K562 (cell line): ENCODE measurements at regions not wholly inside any gene's neighbourhood (a gene's known extent, or its start where the extent isn't known, plus 50 kb on each side); places are given as distances from the start of the nearest gene placed in this dataset.

Experiments used
- ATAC-seq: fragments of 200-7000 bp; cut with Tn5 transposase; 3 replicates; pipeline ENCODE4 v1.9.1; 2020; ENCODE audit warnings: moderate library complexity
- BruUV-seq: library from RNA; stranded (reverse); fragments of 400-500 nt; replicated peaks from 2 replicates; lab custom pipeline; 2021; lab: Mats Ljungman, UMichigan
- CTCF ChIA-PET: fragments of 300-600 bp; formaldehyde crosslinking; extraction: SDS; loops from one replicate; lab custom pipeline; 2021; ENCODE audit warnings: low intra/inter-chr PET ratio; lab: Yijun Ruan, JAX
- POLR2A ChIA-PET: fragments of 300-600, 350-650 bp; sonication (Branson Sonifier 250); formaldehyde crosslinking; extraction: SDS; loops from one replicate; lab custom pipeline; 2021; ENCODE audit warnings: antibody characterized with exemption, inconsistent platforms; lab: Yijun Ruan, JAX
- DNase-seq, 4 experiments: peaks; one replicate each; pipeline versions ENCODE4 v3.0.0 to v3.0.0-alpha.2; 2011 to 2018; ENCODE audit warnings: low spot score in 3 of 4, mixed read lengths in 3 of 4; ENCODE audit errors: extremely low read depth in 1 of 4
- FAIRE-seq: peaks from 2 replicates; lab custom pipeline; 2011; peaks lifted over from hg19 to GRCh38; lab: Jason Lieb, UNC
- H2AFZ ChIP-seq: 2 replicates; pipeline ENCODE4 v1.6.0; 2011; ENCODE audit warnings: low read depth, low read length, control low read depth, inconsistent platforms
- H3K27ac ChIP-seq: fragments of 200-600 bp; 3 replicates; pipeline ENCODE4 v1.8.0; 2011; ENCODE audit warnings: low read depth, mild to moderate bottlenecking, control low read depth, inconsistent platforms, low read length, moderate library complexity, mixed read lengths; ENCODE audit errors: extremely low read depth
- H3K27me3 ChIP-seq, 2 experiments: fragments of 300-600 bp in 1 of 2; 2 replicates in 1 of 2; 3 replicates in 1 of 2; pipeline versions ENCODE4 v1.6.0 to v1.8.0; 2011; ENCODE audit warnings: inconsistent platforms in 2 of 2, low read length in 2 of 2, mild to moderate bottlenecking in 1 of 2, mixed read lengths in 1 of 2, moderate library complexity in 1 of 2; ENCODE audit not compliant: control insufficient read depth in 2 of 2, insufficient read depth in 2 of 2
- H3K36me3 ChIP-seq: fragments of 300-600 bp; 3 replicates; pipeline ENCODE4 v1.8.0; 2011; ENCODE audit warnings: mild to moderate bottlenecking, low read length, inconsistent platforms; ENCODE audit not compliant: control insufficient read depth, insufficient read depth
- H3K4me1 ChIP-seq, 2 experiments: fragments of 200-600 bp in 1 of 2; replicated peaks in 1 of 2; 2 replicates in 1 of 2; 3 replicates in 1 of 2; pipeline versions ENCODE4 v1.5.1 to v1.8.0; 2011; ENCODE audit warnings: inconsistent platforms in 2 of 2, low read length in 2 of 2, mild to moderate bottlenecking in 1 of 2, mixed read lengths in 1 of 2, moderate library complexity in 1 of 2; ENCODE audit not compliant: control insufficient read depth in 2 of 2, insufficient read depth in 2 of 2
- H3K4me2 ChIP-seq: 2 replicates; pipeline ENCODE4 v1.6.1; 2011; ENCODE audit warnings: low read length, control low read depth, inconsistent platforms, mixed read lengths; ENCODE audit not compliant: insufficient read depth
- H3K4me3 ChIP-seq: fragments of 200-600 bp; sonication (generic), shearing (Covaris generic); 2 replicates; pipeline ENCODE4 v1.5.1; 2016; ENCODE audit warnings: control low read depth, inconsistent platforms
- H3K79me2 ChIP-seq: fragments of 200-600 bp; 3 replicates; pipeline ENCODE4 v1.8.0; 2011; ENCODE audit warnings: low read length, inconsistent platforms; ENCODE audit not compliant: control insufficient read depth, insufficient read depth
- H3K9ac ChIP-seq, 2 experiments: 2 replicates each; pipeline versions ENCODE4 v1.6.0 to v1.6.1; 2011; ENCODE audit warnings: low read depth in 2 of 2, low read length in 2 of 2, control low read depth in 1 of 2, inconsistent platforms in 1 of 2, mild to moderate bottlenecking in 1 of 2, mixed read lengths in 1 of 2; ENCODE audit not compliant: insufficient read depth in 1 of 2
- H3K9me1 ChIP-seq: one replicate; pipeline ENCODE4 v1.6.0; 2011; ENCODE audit warnings: inconsistent platforms, mild to moderate bottlenecking, low read length, moderate library complexity; ENCODE audit not compliant: control insufficient read depth, insufficient read depth
- H3K9me3 ChIP-seq: replicated peaks from 2 replicates; pipeline ENCODE4 v1.5.1; 2011; ENCODE audit warnings: low read depth, low read length, inconsistent platforms; ENCODE audit not compliant: control insufficient read depth, insufficient read depth
- H4K20me1 ChIP-seq: replicated peaks from 2 replicates; pipeline ENCODE4 v1.6.1; 2011; ENCODE audit warnings: low read length, inconsistent platforms, mixed read lengths; ENCODE audit not compliant: control insufficient read depth, insufficient read depth
- ASH1L ChIP-seq: fragments of 450-650 bp; IDR thresholded peaks from 2 replicates; pipeline ENCODE4 v1.6.1; 2018; ENCODE audit warnings: borderline replicate concordance, mild to moderate bottlenecking, low read depth; ENCODE audit not compliant: partially characterized antibody
- MECOM ChIP-seq: fragments of 250-450 bp; sonication (Bioruptor Pico); IDR thresholded peaks from 2 replicates; pipeline ENCODE4 v1.8.0; 2022; ENCODE audit warnings: inconsistent platforms
- NFIC ChIP-seq: fragments of 450-650 bp; IDR thresholded peaks from 2 replicates; pipeline ENCODE4 v1.6.1; 2017; ENCODE audit warnings: mild to moderate bottlenecking, inconsistent platforms
- ZNF324 ChIP-seq: fragments of 250-450 bp; sonication (Bioruptor Pico); IDR thresholded peaks from 2 replicates; pipeline ENCODE4 v1.4.0; 2020; ENCODE audit warnings: mild to moderate bottlenecking
- ZNF778 ChIP-seq: fragments of 450-650 bp; formaldehyde crosslinking; IDR thresholded peaks from 2 replicates; pipeline ENCODE4 v1.4.0; 2020; ENCODE audit warnings: mild to moderate bottlenecking, moderate library complexity
- WGBS: fragments of 100-300 bp; shearing (Covaris generic); methylation state at CpG from one replicate; pipeline ENCODE4 v1.1.6; 2016; ENCODE audit warnings: low coverage, mixed read lengths; ENCODE audit not compliant: insufficient coverage; ENCODE audit errors: missing lambda C conversion rate; 5-methylcytosine and 5-hydroxymethylcytosine counted together
- in situ Hi-C: fragments of 300-500 bp; cut with MboI; formaldehyde crosslinking; loops from 4 replicates; pipeline ENCODE4 v1.15.0; 2018; ENCODE audit warnings: inconsistent platforms, mixed read lengths
- intact Hi-C: fragments of 100-400 bp; cut with micrococcal nuclease; formaldehyde crosslinking; loops from 2 replicates; pipeline ENCODE4 v1.14.2; 2022
- TF ChIP-seq, protein P1 (sequence below): fragments of 250-450 bp; sonication (Bioruptor Pico); IDR thresholded peaks from 2 replicates; pipeline ENCODE4 v1.5.0; 2021; ENCODE audit warnings: mild to moderate bottlenecking, borderline replicate concordance
- TF ChIP-seq, protein P2 (sequence below): fragments of 450-650 bp; formaldehyde crosslinking; IDR thresholded peaks from 2 replicates; pipeline ENCODE4 v1.4.0; 2020; ENCODE audit warnings: mild to moderate bottlenecking, moderate library complexity
- TF ChIP-seq, protein P3 (sequence below): fragments of 450-650 bp; IDR thresholded peaks from 2 replicates; pipeline ENCODE4 v1.6.1; 2018; ENCODE audit not compliant: partially characterized antibody

DNA sequence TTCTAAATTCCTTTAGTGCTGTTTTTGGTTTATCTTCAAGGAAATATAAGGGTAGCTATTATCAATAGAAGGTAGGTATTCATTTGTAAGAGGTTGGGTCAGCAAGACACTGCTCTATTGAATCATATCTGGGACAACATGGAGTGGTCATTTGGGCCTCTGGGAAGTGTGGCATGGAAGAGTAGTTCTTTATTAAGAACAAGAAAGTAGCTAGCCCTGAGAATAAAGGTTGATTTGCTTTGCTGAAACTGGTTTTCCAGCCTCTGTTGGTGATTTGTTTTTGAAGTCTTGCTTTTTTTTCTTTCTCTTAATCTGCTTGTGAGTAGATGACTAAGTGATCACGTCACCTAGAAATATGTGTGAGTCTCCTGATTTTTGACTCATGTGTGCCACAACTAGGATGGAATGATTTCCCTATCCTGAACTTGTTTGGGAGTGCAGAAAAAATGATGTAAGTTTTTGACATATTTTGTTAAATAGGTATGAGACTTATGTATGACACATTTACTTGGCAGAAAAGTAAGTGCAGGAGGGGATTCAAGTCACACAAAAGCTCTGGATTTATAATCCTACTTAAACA, 381.8 kb downstream of the CENPW start (continued):
- TF ChIP-seq, protein P1, sequence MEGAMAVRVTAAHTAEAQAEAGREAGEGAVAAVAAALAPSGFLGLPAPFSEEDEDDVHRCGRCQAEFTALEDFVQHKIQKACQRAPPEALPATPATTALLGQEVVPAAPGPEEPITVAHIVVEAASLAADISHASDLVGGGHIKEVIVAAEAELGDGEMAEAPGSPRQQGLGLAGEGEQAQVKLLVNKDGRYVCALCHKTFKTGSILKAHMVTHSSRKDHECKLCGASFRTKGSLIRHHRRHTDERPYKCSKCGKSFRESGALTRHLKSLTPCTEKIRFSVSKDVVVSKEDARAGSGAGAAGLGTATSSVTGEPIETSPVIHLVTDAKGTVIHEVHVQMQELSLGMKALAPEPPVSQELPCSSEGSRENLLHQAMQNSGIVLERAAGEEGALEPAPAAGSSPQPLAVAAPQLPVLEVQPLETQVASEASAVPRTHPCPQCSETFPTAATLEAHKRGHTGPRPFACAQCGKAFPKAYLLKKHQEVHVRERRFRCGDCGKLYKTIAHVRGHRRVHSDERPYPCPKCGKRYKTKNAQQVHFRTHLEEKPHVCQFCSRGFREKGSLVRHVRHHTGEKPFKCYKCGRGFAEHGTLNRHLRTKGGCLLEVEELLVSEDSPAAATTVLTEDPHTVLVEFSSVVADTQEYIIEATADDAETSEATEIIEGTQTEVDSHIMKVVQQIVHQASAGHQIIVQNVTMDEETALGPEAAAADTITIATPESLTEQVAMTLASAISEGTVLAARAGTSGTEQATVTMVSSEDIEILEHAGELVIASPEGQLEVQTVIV: no peak
- TF ChIP-seq ZNF324 (CRISPR knock-in tag) (no peak), MECOM (CRISPR knock-in tag) (no peak), ASH1L (no peak)

DNA sequence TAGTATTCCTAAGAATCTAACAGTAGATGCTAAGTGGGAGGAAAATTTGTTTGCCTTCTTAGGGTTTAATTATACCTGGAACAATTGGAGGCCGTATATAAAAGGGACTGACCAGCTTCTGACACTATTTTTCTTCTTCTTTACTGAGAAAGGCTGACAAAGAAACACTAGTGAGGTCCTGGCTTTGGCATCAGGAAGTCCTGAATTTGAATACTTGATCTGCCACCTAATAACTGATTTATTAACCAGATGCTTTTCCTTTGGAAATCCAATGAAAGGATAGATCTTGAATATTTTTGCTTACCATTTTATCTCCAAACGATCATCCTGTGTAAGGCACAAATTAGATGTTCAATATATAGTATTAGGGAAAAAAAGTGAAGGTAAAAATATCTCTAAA, 382.5 kb downstream of the CENPW start:
- ATAC-seq (no peak), DNase-seq (no peak), FAIRE-seq (no peak)
- H3K4me3 ChIP-seq: no peak overlapping the region
- no peaks in the 10 kb centered on the region for H3K27me3 ChIP-seq
- no peaks in the 10 kb centered on the region for H3K36me3 ChIP-seq
- no peak overlapping the region for H2AFZ ChIP-seq
- POLR2A ChIA-PET: no interaction called here
- no peaks in the 10 kb centered on the region for H3K79me2 ChIP-seq
- intact Hi-C loops (no loop called here), in situ Hi-C loops (no loop called here)
- no TSS peak for BruUV-seq
- CTCF ChIA-PET: no interaction called here
- H3K4me2 ChIP-seq: no peak overlapping the region
- no peaks in the 10 kb centered on the region for H3K4me1 ChIP-seq
- 0 out of 2 replicates have a peak, but pooled peaks cover 2% of the 10 kb centered on the region for H3K9me3 ChIP-seq
- 0% methylated on average over 2 of the region's 2 CpGs for WGBS
- no peaks in the 10 kb centered on the region for H4K20me1 ChIP-seq
- H3K9me1 ChIP-seq: no peaks in the 10 kb centered on the region
- no peak overlapping the region for H3K9ac ChIP-seq
- H3K27ac ChIP-seq: no peak overlapping the region
- TF ChIP-seq, protein P2, sequence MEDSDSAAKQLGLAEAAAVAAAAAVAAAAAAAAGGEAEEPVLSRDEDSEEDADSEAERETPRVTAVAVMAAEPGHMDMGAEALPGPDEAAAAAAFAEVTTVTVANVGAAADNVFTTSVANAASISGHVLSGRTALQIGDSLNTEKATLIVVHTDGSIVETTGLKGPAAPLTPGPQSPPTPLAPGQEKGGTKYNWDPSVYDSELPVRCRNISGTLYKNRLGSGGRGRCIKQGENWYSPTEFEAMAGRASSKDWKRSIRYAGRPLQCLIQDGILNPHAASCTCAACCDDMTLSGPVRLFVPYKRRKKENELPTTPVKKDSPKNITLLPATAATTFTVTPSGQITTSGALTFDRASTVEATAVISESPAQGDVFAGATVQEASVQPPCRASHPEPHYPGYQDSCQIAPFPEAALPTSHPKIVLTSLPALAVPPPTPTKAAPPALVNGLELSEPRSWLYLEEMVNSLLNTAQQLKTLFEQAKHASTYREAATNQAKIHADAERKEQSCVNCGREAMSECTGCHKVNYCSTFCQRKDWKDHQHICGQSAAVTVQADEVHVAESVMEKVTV (CRISPR knock-in tag): no peak
- no peak for TF ChIP-seq NFIC
- TF ChIP-seq ZNF778 (CRISPR knock-in tag): no peak
- TF ChIP-seq, protein P3, sequence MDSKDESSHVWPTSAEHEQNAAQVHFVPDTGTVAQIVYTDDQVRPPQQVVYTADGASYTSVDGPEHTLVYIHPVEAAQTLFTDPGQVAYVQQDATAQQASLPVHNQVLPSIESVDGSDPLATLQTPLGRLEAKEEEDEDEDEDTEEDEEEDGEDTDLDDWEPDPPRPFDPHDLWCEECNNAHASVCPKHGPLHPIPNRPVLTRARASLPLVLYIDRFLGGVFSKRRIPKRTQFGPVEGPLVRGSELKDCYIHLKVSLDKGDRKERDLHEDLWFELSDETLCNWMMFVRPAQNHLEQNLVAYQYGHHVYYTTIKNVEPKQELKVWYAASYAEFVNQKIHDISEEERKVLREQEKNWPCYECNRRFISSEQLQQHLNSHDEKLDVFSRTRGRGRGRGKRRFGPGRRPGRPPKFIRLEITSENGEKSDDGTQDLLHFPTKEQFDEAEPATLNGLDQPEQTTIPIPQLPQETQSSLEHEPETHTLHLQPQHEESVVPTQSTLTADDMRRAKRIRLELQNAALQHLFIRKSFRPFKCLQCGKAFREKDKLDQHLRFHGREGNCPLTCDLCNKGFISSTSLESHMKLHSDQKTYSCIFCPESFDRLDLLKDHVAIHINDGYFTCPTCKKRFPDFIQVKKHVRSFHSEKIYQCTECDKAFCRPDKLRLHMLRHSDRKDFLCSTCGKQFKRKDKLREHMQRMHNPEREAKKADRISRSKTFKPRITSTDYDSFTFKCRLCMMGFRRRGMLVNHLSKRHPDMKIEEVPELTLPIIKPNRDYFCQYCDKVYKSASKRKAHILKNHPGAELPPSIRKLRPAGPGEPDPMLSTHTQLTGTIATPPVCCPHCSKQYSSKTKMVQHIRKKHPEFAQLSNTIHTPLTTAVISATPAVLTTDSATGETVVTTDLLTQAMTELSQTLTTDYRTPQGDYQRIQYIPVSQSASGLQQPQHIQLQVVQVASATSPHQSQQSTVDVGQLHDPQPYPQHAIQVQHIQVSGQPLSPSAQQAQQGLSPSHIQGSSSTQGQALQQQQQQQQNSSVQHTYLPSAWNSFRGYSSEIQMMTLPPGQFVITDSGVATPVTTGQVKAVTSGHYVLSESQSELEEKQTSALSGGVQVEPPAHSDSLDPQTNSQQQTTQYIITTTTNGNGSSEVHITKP: no peak
